ENCODE measurements at regions not wholly inside any gene's neighbourhood (a gene's known extent, or its start where the extent isn't known, plus 50 kb on each side); places are given as distances from the start of the nearest gene placed in this dataset.
A peak's percentile ranks its signal among the peaks of the same experiment; 100 is the strongest.

GRCh38 chr2:204321910-204322751 lies 223.1 kb upstream of the PARD3B start:
- no peak for TF ChIP-seq OVOL3 (tag by site-specific recombination; IDR thresholded peaks at IDR 0.05)
- no peak for TF ChIP-seq BCL6B (tag by site-specific recombination; IDR thresholded peaks at IDR 0.05)
- CTCF ChIA-PET, result interaction anchor here (0.6 to 3.0 kb wide), 2 partner anchors 62 to 259 kb away, joined by 3 to 15 read pairs; no protein-coding TSS in a partner anchor
- H3K9me3 ChIP-seq (ENCODE audit: control insufficient read depth, insufficient read depth, low read depth, low read length), result no peaks in the 10 kb centered on the region
- no peaks in the 10 kb centered on the region for H3K4me1 ChIP-seq (ENCODE audit: control insufficient read depth, insufficient read depth, low read length)
- no peak overlapping the region for H3K4me3 ChIP-seq (ENCODE audit: low read depth, low read length)
- no peak overlapping the region for H3K27ac ChIP-seq (ENCODE audit: extremely low read depth, low read depth, low read length)
- no peaks in the 10 kb centered on the region for H3K36me3 ChIP-seq (ENCODE audit: control insufficient read depth in 2 of 2, insufficient read depth in 1 of 2, low read length in 2 of 2)
- POLR2A ChIA-PET, result no interaction called here

- ChIA-PET POLR2A (no interaction called here), CTCF (interaction anchor here (0.8 to 1.8 kb wide), 3 partner anchors 53 to 366 kb away, joined by 3 to 7 read pairs (median 5); no protein-coding TSS in a partner anchor)
- Histone ChIP-seq H3K36me3 (ENCODE audit: control insufficient read depth in 2 of 2, insufficient read depth in 1 of 2, low read length in 2 of 2) (no peaks in the 10 kb centered on the region), H3K4me1 (ENCODE audit: control insufficient read depth, insufficient read depth, low read length) (no peaks in the 10 kb centered on the region), H3K9me3 (ENCODE audit: control insufficient read depth, insufficient read depth, low read depth, low read length) (no peaks in the 10 kb centered on the region), H3K27ac (ENCODE audit: extremely low read depth, low read depth, low read length) (no peak overlapping the region), H3K4me3 (ENCODE audit: low read depth, low read length) (no peak overlapping the region)
- TF ChIP-seq, protein P1, sequence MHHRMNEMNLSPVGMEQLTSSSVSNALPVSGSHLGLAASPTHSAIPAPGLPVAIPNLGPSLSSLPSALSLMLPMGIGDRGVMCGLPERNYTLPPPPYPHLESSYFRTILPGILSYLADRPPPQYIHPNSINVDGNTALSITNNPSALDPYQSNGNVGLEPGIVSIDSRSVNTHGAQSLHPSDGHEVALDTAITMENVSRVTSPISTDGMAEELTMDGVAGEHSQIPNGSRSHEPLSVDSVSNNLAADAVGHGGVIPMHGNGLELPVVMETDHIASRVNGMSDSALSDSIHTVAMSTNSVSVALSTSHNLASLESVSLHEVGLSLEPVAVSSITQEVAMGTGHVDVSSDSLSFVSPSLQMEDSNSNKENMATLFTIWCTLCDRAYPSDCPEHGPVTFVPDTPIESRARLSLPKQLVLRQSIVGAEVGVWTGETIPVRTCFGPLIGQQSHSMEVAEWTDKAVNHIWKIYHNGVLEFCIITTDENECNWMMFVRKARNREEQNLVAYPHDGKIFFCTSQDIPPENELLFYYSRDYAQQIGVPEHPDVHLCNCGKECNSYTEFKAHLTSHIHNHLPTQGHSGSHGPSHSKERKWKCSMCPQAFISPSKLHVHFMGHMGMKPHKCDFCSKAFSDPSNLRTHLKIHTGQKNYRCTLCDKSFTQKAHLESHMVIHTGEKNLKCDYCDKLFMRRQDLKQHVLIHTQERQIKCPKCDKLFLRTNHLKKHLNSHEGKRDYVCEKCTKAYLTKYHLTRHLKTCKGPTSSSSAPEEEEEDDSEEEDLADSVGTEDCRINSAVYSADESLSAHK (tag by site-specific recombination; IDR thresholded peaks at IDR 0.05), result no peak
- no peak for TF ChIP-seq ZNF114 (tag by site-specific recombination; IDR thresholded peaks at IDR 0.05)
- TF ChIP-seq PRDM2 (tag by site-specific recombination; IDR thresholded peaks at IDR 0.05; ENCODE audit: borderline replicate concordance), result no peak
- TF ChIP-seq ELK4 (IDR thresholded peaks at IDR 0.05; ENCODE audit: borderline replicate concordance, low read depth, low read length), result no peak
- 0 out of 2 replicates have a peak, but pooled peaks have one; percentile 43 for TF ChIP-seq ZSCAN30 (tag by site-specific recombination; IDR thresholded peaks at IDR 0.05)
- no peak for TF ChIP-seq BCL11B (tag by site-specific recombination; IDR thresholded peaks at IDR 0.05; ENCODE audit: low read depth)
- TF ChIP-seq, protein P2, sequence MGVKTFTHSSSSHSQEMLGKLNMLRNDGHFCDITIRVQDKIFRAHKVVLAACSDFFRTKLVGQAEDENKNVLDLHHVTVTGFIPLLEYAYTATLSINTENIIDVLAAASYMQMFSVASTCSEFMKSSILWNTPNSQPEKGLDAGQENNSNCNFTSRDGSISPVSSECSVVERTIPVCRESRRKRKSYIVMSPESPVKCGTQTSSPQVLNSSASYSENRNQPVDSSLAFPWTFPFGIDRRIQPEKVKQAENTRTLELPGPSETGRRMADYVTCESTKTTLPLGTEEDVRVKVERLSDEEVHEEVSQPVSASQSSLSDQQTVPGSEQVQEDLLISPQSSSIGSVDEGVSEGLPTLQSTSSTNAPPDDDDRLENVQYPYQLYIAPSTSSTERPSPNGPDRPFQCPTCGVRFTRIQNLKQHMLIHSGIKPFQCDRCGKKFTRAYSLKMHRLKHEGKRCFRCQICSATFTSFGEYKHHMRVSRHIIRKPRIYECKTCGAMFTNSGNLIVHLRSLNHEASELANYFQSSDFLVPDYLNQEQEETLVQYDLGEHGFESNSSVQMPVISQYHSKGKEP (tag by site-specific recombination; IDR thresholded peaks at IDR 0.05), result no peak
- TF ChIP-seq FEZF1 (tag by site-specific recombination; IDR thresholded peaks at IDR 0.05), result no peak
- TF ChIP-seq MZF1 (tag by site-specific recombination; IDR thresholded peaks at IDR 0.05; ENCODE audit: borderline replicate concordance), result no peak
- no peak for TF ChIP-seq ZNF280D (tag by site-specific recombination; IDR thresholded peaks at IDR 0.05)
- no peak for TF ChIP-seq ZNF121 (tag by site-specific recombination; IDR thresholded peaks at IDR 0.05)
- TF ChIP-seq ZBTB8A (tag by site-specific recombination; IDR thresholded peaks at IDR 0.05), result peak; percentile 53
- TF ChIP-seq, protein P3, sequence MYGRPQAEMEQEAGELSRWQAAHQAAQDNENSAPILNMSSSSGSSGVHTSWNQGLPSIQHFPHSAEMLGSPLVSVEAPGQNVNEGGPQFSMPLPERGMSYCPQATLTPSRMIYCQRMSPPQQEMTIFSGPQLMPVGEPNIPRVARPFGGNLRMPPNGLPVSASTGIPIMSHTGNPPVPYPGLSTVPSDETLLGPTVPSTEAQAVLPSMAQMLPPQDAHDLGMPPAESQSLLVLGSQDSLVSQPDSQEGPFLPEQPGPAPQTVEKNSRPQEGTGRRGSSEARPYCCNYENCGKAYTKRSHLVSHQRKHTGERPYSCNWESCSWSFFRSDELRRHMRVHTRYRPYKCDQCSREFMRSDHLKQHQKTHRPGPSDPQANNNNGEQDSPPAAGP (tag by site-specific recombination; IDR thresholded peaks at IDR 0.05), result no peak
Observed at GRCh38 chr2:204325468-204325867, 219.8 kb upstream of the PARD3B start.

All from HEK293 (cell line).